DMS53 (cell line): ENCODE measurements at regions not wholly inside any gene's neighbourhood (a gene's known extent, or its start where the extent isn't known, plus 50 kb on each side); places are given as distances from the start of the nearest gene placed in this dataset.

Source experiments
- DNase-seq: peaks from one replicate; lab custom pipeline; 2025; lab: John Stamatoyannopoulos, UW

DNA sequence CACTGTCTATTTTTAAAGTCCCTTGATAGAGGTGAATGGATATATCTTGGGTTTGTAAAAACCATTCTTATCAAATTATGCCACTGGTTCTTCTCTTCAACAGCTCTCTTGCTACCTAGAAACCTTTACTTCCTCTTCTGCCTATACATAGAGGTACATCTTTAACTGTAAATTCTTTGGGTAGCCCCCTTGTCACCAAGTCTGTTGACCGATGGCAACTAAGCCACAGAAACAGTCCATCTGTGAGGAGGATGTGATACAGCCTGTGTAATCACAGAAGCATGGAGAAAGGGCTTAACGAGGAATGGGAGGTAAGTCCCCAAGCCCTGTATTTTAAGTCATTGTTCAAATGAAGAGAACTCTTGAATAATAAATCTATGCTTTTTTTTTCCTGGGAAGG lies 246.5 kb upstream of the MDFIC2 start:
- DNase-seq, result no peak

DNA sequence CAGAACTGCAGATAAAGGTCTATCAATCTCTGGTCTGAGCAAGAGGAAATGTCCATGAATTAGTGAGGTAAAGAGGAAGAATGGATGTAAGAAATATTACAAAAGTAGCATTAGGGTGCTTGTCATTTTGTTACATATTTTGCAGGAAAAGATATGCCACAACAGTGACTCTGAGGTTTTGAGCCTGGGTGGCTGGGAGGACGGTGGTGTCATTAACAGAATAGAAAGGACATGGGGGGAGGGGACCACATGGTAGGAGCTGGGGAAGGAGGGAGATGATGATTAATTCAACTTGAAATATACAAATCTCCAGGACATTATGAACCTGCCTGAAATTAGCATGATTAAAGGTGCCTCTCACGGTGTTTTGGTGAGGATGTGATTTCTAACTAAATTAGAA lies 245.5 kb upstream of the MDFIC2 start:
- DNase-seq, result no peak

DNA sequence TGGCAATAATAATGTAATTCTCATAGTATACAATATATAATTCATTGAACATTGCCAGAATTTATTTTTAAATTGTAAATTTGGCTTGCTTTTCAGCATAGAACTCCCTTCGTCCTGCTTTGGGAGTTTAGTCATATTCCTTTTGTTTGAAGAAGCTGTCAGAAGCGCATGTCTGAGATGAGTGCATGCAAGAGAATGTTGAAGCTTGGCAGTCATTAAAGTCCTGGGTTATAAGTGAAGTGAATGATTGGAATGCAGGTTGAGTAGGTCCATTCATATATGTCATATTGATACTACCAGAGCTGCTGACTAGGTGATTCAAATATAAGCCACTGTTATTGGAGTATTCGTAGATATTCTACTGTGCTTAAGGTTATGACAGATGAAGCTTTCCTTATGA lies 243.6 kb upstream of the MDFIC2 start:
- DNase-seq, result no peak

DNA sequence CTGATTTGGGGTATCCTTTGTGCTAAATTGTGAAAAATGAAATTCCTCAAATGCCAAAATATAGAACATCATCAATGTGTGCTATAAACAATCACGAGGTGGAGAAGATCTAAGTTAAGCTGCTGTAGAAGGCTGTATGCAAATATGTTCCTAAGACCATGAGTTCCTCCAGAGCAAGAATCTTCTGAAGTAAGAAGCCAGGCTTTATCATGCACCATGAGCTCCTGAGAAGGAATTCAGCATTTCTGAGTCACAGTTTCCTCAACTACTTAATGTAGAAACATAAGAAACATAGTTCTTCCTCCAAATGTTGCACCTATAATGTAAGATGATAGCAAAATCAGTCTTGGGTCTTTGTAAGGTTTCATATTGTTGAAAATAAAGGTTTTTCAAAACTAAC lies 241.7 kb upstream of the MDFIC2 start:
- no peak for DNase-seq

DNA sequence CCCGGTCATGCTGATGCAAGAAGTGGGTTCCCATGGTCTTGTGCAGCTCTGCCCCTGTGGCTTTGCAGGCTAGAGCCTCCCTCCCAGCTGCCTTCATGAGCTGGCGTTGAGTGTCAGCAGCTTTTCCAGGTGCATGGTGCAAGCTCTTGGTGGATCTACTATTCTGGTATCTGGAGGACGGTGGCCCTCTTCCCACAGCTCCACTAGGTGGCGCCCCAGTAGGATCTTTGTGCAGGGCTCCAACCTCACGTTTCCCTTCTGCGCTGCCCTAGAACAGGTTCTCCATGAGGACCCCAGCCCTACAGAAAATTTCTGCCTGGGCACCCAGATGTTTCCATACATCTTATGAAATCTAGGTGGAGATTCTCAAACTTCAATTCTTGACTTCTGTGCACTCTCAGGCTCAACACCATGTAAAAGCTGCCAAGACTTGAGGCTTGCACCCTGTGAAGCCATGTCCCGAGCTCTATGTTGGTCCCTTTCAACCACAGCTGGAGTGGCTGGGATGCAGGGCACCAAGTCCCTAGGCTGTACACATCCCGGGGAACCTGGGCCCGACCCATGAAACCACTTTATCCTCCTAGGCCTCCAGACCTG lies 238.4 kb upstream of the MDFIC2 start:
- DNase-seq, result peak; percentile 55

DNA sequence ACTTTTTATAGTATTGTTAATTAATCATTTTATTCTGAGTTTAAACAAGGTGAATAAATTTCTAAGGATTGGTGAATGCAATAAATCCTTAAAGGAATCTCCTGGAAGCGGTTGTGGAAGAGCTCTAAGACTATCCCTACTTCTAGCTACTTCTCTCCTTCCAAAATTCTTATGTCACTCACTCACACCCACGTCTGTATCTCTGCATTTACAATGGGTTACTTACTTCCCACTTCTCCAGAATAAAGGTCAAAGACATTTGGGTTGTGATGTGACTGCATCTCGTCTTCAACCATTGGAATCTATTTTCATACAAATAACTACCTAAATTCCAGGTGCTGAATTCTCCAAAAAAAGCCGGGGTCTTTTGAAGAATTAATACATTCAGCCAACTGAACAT lies 234.2 kb upstream of the MDFIC2 start:
- DNase-seq, result no peak

DNA sequence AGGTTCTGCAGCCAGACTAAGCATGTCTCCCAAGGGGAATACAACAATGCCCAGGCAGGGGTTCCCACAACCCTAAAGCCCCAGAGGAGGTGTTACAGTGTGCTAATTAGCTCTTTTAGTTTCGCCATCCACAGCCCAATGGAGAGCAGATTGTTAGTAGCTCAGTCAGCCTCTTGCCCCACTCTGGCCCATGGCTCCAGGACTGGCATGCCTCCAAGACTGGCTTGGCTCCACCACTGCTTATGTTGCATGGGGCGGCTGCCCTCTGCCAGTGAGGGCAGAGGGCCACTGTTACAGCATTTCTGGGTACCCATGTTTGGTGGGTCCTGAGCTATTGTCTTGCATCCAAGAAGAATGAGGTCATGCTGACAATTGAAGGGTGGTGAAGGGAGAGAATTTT lies 231.1 kb upstream of the MDFIC2 start:
- DNase-seq, result no peak

DNA sequence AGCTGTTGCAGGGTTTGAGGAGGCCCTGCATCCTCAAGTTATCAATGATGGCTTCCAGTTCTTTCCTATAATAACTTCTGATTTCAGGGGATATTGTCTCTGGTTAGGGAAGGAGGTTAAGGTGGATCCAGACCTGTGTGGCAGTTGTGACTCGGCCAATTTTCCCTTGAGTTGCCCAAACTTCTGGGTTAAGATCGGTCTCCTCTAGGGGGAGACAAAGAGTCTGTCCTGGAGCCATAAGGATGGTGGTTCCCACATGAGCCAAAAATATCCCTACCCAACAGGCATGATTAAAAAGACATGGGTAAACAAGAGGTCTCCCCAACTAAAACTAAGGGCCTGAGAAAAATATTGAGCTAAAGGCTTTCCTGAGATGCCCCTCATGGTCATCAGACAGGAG lies 227.5 kb upstream of the MDFIC2 start:
- DNase-seq, result peak; percentile 1

DNA sequence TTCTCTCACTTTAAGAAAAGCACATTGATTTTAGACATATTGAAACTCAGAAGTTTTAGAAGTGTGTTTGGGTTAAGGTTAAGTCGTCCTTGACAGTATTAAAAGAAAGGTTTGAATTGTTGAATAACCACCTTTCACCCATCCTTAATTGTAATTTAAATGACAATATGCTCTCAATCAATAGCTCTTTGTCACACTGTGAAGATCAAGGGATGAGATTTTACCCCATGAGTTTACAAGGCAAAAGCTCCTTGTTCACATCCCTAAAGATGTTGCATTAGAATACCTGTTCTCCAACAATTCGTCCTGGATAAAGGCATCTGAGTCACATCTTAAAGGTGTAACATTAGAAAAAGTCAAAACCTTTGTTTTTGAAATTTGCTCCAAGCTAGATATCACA lies 220.4 kb upstream of the MDFIC2 start:
- no peak for DNase-seq

DNA sequence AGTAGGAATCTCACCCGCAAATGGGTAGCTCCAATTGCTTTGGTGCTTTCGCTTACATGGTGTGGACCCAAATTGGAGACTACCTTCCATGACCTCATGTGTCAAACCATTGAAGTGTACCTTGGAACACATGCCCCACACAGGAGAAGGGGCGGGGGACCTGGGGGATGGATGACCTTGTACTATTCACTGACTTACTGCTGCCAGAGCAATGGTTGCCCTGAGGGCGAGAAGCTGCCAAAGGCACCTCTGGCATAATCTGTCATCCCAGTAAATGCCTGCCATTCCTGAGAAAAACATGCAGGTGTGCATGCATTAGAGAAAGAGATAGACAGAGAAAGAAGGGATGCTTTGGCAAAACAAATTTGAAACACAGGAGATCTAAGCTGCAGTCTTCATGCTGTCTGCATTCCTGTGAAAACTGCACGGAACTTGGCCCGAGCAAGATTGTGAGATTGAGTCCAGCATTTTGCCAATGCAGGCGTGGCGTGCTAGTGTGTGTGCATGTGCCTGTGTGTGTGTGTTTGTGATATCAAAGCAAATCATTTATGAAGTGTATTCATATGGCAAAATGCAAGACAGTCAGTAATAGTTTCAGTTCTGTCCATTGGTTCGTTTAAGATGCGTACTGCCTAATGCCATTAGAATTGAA lies 219.5 kb upstream of the MDFIC2 start:
- DNase-seq, result no peak

DNA sequence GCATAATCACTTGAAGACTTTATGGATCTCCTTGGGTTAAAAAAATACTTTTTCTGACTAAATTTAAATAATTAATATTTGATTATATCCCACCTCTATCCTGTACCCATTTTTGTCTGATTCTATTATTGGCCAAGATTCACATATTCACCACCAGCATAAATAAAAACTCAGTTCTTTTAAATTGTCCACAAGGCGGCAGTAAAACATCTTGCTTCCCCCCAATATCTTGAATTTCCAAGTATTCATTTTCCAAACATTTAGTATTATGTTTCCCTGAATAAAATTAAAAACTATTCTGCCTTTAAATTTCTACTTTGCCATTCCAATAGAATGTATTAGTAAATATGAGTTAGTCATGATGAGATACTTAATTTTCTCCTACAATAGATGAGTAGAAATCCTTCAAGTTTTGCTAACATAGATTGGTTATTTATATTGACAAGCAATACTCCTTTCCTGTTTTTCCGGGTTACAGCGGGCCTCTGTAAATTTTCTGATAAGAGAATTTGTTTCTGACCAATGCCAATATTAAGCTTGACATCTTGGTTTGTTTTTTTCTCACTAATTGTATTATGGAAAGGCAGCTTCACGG lies 218.7 kb upstream of the MDFIC2 start:
- peak; percentile 15 for DNase-seq

DNA sequence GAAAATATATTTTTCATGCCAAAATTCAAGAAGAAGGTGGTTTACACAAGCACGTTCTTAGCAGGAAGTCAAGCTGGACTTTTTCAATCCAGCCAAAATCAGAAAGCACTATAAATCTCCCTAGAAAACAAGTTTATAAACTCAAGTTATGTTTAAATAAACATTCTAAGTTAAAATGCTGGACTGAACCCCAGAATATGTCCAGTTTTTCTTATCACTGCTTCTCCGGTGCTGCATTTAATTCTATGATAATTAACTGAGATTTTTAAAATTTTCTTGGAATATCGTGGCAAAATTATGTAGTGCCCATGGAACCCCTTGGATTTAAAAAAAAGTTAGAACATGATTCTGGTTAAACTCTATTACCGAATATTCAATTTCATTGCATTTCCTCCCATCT lies 218.2 kb upstream of the MDFIC2 start:
- DNase-seq, result no peak

DNA sequence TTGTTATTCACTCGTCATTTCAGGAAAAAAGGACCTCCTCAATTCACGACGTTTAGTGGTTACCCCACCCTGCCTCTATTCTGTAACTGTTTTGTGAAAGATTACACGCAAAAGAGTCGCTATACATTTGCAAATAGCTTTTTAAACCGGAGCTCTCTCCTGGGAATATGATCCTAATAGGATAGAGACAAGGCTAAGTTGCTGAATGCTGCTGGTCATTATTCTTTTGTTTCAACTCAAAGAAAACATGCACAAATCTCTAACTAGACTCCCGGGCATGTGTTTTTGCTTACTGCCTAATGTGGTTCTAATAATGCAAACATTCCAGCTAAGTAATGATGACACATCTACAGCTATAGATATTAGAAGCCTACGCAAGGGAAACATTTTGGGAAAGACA lies 214.6 kb upstream of the MDFIC2 start:
- no peak for DNase-seq

DNA sequence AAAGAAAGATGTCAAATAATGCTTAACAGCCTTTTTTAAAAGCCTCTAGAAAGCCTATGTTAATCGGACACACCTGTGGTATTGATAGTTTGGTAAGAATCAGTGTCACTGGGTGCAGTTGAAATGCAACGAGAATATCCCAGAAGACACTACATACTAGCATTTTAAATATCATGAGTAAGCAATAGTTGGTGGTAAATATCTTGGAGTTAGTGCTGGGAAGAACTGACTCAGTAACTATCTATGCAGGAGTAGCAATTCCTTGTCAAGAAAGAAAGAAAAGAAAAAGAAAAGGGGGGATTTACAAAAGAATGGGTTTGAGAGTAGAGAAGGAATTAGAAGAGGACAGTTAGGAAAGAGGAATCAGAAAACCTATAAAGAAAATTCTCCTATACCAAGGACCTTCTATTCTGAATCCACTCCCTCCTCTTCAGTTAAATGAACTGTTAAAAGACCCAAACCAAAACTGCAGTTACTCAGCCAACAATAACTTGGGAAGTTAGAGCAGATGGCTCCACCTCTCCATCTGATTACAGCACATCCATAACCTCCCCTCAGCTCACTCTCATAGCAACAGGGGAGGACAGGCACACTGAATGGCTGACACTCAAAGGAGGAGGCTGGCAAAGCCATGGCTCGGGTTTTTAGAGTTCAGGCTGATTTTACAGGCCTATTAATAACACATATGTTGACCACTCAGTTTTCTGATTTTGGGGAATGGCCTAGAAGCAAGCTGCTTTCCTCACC lies 207.6 kb upstream of the MDFIC2 start:
- no peak for DNase-seq

DNA sequence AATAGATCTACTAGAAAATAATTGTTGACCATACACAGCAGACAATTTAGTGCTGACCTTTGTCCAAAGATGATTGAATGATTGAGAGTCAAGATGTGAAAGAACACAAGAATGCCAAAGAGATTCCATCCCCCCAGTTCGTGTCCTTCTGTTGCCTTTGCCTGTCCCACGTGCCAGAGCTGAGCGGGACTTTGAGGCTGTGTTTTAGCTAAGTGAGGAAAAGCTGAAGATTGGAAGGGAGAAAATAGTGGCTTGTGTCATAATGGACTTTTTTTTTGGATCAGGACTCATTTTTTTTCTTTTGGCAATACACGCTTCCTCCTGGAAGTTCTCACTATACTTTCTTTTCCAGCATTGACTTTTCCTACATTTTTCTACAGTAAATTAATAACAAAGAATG lies 206.6 kb upstream of the MDFIC2 start:
- no peak for DNase-seq

DNA sequence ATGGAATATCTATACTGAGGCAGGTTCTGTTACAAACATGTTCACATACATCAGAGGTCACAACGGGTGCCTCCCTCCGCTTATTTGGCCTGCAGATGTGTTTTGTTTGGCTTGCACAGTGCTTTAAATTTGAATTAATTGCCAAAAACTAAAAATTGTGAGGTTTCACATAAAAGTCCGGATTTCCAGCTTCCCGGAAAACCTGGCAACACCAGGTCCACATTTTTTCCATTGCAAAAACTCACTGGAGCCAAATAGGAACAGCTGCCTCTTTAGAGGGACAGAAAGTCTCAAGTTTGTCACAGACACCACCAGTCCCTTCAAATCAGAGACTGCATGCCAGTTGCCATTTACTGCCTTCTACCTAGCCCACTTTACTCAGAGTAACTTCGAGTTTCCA lies 205.9 kb upstream of the MDFIC2 start:
- no peak for DNase-seq

DNA sequence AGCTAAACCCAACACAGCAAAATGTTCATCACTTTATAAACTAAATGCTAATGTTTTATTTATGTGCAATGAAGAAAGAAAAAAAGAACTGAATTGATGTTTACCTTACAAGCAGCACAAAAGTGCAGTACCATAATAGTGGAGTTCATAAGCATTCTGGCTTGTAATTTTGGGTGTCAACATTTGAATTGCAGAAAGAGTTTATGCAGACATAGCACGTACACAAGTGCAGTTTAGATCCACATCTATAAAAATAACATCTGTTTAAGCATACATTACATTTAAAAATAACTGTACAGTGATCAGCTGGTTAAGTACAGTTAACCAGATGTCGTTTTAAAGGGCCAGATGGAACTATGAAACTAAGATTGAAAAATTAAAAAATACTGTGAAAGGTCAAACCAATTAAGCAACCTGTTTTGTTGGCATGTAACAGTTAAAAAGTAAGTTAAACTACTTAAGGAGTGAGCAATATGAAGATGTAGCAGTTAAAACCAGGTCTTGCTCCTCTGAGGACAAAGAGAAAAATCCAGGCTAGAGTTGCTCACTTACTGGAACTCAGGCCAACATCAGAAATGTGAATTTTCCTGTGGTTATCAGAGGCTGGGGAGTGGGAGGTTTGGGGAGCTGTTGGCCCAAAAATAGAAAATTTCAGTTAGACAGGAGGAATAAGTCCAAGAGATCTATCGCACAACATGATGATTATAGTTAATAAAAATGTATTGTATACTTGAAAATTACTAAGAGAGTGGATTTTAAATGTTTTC lies 204.9 kb upstream of the MDFIC2 start:
- DNase-seq, result no peak

DNA sequence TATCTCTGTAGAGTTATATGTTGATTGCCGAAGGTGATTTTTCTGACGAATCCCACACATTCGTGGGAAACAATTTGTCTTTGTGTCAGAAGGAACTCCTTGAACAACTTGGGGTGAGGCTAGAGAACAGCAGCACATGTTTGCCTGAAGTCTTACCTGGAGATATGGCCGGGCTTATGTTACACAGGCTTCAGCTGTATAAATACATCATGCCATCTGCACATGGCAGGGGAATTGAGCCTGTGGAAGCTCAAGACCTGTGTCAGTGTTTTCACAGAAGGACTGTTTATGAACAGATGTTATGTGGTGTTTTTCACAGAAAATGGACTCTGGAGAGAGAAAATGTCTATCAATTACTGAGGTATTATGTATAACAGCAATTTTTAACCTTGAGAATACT lies 203.6 kb upstream of the MDFIC2 start:
- peak; percentile 16 for DNase-seq

DNA sequence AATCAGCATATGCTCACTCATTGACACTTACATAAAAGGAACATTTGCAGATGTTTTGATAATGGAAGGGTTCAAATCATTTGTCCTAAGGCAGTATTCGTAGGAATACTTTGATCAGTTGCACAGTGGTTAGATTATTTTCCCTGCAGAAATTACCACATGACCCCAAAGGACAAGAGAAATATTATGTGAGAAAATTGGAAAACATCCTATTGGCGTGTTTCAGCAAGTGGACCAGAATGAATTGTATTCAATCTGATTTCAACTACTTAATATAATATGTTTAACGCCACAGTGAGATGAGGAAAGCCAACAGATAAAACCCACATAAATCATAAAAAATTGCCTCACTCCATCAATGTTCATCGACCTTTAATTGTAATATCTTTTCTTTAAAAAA lies 195.0 kb upstream of the MDFIC2 start:
- DNase-seq, result no peak

DNA sequence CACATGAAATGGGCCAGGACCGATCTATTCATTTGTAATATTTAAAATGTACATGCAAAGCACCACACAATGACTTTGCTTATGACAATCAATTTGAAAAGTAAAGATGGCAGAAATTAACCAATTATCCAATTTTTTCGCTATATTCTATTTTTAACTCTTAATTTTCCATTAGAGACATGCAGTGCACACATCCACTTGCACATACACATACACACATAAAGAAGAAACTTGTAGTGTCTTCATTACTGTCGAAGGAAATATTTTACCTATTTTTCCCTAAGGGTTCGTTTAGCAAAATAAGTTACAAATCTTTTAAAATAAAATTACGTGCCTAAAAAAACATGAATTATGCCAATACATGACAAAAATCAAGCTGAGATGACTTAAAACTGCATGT lies 194.3 kb upstream of the MDFIC2 start:
- no peak for DNase-seq

DNA sequence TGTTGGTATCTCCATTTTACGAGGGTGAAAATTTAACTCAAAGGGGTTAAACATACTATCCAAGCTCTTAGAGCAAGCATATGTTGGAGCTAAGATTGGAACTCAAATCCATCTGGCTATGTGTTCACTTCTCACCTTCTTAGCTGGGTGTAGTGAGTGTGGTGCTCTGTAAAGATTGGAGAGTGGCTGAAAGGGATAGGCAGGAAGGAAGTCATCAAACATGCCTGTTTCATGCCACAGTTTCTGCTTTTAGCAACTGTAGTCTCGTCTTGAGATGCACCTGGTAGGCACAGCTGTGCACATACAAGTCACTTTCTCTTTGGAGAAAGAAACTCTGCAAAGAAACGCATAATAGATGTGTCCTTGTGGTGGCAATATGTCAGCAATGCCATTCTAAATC lies 189.1 kb upstream of the MDFIC2 start:
- no peak for DNase-seq

DNA sequence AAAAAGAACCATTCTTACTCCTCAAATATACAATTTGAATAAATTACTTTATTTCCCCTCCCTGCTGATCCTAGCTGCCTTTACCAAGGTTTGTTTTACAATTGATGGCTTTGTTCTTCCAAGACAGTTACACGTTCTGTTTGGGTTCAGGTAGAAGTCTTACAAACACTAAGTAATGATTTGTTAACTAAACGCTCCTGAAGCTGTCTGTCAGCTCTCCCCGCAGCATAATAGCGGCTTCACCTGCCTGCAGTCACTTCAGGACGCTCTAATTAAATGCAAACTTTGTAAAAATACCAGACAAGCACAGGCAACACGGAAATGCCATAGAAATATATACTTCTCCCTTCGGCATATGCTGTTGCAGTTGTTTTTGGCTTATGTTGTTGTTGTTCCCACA lies 176.4 kb upstream of the MDFIC2 start:
- no peak for DNase-seq

DNA sequence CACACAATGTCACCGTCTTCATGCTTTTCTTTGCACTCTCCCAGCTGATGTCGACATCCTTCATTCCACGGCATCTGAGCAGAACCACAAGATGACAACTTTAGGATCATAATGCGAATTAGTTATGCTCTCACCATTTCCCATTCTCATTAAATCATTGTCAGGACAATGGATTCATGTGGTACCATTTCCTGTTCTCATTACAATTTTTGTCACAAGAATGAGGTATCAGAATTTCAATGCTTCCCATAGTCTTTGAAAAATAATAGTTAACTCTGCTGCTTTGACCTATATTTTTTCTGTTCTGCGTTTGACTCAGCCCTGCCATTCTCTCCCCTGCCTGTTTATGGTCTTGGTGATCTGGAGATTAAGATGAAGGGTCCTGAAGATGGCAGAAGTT lies 175.7 kb upstream of the MDFIC2 start:
- DNase-seq, result no peak
